ENCODE measurements at regions not wholly inside any gene's neighbourhood (a gene's known extent, or its start where the extent isn't known, plus 50 kb on each side); places are given as distances from the start of the nearest gene placed in this dataset.

DNA sequence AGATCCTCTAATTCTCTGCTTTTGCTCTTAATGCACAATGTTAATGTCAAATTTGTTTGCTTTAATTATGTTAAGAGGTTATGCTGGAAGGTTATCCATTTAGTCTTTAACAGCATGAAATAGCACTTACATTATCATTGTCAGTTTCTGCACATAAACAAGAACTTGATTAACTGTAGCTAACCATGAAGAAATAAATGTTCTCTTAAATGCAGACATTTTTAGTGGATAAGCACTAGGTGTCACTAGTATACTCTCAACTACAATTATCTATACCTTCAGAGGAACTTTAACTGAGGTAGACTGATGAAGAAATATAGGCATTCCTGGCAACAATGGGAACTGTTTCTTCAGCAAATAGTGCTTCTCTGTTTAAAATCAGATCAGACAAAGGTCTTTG, 178.8 kb upstream of the CHST9 start:
- TF ChIP-seq, protein P1, sequence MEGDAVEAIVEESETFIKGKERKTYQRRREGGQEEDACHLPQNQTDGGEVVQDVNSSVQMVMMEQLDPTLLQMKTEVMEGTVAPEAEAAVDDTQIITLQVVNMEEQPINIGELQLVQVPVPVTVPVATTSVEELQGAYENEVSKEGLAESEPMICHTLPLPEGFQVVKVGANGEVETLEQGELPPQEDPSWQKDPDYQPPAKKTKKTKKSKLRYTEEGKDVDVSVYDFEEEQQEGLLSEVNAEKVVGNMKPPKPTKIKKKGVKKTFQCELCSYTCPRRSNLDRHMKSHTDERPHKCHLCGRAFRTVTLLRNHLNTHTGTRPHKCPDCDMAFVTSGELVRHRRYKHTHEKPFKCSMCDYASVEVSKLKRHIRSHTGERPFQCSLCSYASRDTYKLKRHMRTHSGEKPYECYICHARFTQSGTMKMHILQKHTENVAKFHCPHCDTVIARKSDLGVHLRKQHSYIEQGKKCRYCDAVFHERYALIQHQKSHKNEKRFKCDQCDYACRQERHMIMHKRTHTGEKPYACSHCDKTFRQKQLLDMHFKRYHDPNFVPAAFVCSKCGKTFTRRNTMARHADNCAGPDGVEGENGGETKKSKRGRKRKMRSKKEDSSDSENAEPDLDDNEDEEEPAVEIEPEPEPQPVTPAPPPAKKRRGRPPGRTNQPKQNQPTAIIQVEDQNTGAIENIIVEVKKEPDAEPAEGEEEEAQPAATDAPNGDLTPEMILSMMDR (IDR thresholded peaks at IDR 0.05): no peak
- TF ChIP-seq POLR2A (IDR thresholded peaks at IDR 0.05): no peak

All from lower leg skin (tissue), 3 donors.